ENCODE measurements at regions not wholly inside any gene's neighbourhood (a gene's known extent, or its start where the extent isn't known, plus 50 kb on each side); places are given as distances from the start of the nearest gene placed in this dataset.
A peak's percentile ranks its signal among the peaks of the same experiment; 100 is the strongest.

DNA sequence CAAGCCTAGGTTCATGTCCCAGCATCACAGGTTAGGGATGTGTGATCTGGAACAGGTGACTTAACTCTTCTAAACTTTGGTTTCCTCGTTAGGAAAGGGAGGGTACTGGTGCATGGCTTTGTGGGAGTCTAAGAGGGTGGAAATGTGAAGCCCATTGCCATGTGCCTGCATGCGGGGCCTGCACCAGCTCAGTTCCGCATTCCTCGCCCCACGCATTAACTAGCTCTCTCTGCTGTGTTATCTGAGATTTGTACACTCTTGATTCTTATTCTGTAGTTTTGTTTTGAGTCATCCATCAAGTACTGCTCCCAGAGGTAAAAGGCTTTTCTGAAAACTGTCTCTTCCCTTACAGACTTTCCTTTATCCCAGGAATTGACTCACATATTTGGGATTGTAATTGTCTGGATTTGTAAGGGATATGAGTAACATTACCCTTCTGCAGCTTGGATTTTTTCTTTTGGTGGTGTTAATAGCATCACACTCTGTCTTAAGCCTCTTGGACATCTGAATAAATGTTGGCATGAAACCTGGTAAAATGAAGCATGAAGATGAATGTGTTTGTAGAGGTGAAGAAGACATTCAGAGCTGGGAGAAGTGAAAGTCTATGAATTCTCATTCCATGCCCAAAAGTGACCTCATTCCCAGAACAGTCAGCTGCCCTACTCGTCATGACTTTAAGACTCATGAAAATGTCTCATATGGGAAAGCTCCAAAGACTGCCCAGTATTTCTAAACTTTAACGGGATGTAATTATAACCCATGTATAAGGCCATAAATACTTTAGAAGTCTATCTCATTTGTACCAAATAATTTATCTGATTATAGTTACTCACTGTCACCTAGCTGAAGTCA, 357.3 kb downstream of the FOXA2 start:
- no peak for DNase-seq (ENCODE audit: low read depth in 2 of 2)

DNA sequence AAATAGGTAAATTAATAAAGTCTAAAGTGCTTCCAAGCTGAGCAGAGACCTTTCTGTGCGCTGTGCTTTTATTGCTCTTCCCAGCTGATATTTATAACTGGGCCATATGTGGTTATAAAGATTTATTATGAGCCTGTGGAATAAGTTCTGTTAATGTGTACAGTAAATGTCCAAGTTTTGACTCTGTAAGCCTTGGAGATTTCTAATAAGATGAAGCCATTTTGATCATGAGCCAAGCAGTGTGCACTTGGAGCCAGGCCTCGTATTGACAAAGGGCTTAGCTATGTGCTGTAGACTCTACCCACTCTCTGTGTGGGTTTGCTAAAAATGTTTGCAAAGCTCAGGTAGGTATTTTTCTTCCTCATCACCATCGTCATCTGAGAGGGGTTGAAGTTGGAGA, 361.1 kb downstream of the FOXA2 start:
- DNase-seq (ENCODE audit: low read depth in 2 of 2) = no peak

DNA sequence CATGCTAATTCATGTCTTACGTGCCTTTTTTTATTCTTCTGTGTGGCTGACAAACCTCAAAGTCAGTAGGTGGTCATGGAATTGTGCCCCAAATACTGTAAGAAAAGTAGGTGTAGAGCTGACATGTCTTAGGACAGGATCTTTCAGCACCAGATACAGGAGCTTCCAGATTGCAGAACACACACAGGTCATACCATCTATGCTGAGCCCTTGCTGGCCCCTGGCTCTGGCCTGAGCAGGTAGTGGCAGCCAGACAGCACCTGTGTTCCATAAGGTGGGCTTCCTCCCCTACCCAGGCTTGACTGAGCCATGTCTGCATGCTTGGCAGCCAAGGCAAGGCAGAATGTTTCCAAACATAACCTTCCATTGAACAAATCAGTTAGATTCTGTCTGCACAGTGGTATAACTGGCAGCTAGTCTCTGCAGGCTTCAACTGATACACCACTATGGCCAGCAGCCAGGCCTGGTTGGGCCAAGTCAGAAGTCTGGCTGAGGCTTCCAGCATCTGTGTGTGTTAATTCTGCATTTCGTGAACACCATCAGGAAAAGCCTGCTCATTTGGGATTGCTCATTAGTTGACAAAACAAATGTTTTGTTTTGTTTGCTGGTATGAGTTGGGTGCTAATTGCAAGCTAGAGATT, 366.5 kb downstream of the FOXA2 start:
- no peak for DNase-seq (ENCODE audit: low read depth in 2 of 2)

DNA sequence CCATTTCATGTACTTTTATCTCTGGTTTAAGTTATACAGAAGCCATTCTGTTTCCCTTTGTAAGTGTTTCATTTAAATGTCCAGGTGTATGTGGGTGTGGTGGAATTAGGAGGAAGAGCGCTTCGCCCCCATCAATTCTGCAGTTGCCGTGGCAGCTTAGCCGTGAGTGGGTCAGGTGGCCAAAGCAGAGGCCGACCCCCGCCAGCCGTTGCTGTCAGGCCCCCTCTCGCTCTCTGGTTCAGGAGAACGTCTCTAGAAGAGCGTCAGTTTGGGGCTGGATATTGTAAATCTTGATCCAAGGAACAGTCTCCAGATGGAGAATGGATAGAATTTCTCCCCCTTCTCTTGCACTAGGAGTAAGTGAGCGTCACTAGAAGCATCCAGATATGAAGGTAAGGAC, 367.4 kb downstream of the FOXA2 start:
- no peak for DNase-seq (ENCODE audit: low read depth in 2 of 2)

DNA sequence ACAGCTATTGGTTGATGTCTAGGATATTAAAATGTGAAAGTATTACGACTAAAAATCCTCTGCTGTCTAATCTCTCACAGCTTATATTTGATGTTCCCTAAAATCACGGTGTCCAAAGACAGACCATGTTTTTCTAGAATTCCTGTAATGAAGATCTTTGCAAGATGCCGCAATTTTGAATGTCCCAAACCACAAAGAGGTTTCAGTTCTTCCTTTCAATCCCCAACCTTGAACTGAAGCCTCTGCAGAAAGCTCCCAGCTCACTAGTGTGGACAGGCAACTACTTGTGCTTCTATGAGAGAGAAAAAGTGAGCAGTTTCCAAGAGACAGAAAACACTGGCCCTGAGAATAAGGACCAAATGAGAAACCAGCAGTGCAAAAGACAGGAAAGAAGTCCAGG, 370.1 kb downstream of the FOXA2 start:
- no peak for DNase-seq (ENCODE audit: low read depth in 2 of 2)

DNA sequence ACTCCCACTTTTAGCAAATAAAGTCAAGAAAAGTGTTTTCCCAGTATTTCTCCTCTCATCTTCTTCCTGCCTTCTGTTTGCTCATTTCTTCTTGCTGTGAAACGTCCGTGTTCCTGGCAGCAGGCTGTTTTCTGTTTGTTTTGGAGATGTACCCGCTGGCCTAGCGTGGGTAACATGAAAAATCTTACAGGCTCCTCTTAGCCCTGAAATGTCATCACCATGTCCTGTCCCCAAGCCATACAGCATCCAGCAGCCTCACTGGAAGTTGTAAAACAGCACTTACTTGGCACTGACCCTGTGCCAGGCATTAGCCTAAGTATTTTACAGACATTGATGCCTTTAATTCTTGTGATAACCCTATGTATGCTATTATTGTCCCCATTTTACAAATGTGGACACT, 371.1 kb downstream of the FOXA2 start:
- no peak for DNase-seq (ENCODE audit: low read depth in 2 of 2)

DNA sequence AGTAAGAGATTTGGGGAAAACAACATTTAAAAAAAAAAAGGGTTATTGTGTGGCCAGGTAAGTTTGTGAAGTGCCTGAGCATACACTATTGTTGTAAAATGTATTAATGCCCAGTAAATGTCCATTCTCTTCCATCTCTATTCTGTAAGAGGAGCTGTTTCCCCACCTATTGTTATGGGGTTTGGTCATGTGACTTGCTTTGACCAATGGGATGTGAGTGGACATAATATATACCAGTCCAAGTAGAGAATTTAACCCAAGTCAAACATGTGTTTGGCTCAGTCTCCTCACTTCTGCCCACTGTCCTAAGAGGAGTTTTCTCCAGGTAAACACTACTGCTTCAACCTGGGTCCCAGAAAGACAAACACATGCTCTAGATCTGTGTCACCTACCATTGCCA, 377.1 kb downstream of the FOXA2 start:
- no peak for DNase-seq (ENCODE audit: low read depth in 2 of 2)

DNA sequence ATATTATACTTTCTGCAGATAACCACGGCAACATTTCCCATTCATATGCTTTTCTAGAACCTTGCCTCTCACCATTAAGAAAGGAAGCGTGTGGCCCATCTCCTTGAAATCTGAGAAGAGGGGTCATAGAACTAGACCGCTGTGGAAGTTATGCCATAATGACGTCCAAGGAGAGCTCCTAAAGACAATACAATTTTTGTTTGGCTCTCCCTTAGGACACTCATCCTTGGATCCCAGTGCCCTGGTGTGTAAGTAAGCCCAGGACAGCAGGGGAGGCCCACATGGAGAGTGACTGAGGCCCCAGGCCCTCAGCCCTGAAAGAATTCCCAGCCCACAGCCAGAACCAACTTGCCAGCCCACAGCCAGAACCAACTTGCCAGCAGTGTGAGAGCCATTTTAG, 379.6 kb downstream of the FOXA2 start:
- no peak for DNase-seq (ENCODE audit: low read depth in 2 of 2)

DNA sequence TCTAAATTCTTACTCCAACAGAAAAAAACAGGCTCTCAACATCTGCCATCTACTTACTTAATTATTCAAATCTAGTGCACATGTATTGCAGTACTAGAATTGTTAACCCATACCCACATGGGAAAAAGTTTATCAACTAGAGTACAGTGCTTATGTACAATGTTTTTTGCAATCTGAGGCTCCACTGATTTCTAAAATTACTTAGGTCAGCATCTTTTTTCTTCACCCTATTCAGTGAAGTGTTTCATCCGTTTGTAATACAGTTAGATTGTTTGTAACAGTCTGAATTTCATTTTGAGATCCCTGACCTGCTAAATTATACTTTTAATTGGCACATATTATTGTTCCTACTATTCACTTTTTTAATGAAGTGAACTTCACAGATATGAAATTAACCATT, 402.2 kb downstream of the FOXA2 start:
- no peak for DNase-seq (ENCODE audit: low read depth in 2 of 2)

DNA sequence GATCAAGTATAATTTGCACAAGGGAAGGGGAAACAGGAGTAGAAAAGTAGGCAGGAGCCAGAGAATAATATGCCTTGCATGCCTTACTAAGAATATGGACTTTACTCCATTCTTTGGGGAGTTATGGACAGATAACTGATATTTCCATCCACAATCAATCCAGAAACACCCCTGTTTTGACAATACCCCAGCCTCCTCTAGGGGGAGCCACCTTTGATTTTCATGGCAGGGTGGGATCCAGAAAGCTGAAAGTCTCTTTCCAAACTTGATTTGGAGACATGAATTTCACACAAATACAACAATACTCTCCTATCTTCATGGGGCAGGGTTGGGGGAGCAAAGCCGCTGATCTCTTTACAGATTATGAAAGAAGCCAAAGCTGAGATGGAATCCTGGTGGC, 404.1 kb downstream of the FOXA2 start:
- DNase-seq (ENCODE audit: low read depth in 2 of 2) = no peak

DNA sequence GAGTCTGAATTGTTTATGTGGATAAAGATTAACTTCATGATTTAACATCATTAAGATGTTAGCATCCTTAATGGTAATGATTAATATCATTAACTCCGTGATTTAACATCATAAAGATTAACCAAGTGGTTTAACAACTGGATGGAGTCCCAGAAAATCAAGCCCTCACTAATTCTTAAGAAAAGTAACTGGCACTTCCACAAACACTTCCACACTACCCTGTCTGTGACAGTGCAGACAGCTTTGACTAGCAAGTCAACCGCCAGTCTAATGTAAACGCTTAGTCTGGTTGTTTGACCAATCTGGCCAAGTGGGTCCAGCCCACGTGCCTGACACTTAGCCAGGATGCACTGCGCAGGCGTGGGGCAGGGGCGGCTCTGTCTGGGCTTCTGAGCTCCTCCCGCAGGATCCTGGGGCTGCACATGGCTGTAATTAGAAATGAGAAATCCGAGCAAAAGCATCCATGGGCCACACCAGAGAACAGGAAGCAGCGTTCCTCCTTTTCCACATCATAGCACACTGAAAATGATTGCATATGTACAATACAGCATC, 424.2 kb downstream of the FOXA2 start:
- no peak for DNase-seq (ENCODE audit: low read depth in 2 of 2)

DNA sequence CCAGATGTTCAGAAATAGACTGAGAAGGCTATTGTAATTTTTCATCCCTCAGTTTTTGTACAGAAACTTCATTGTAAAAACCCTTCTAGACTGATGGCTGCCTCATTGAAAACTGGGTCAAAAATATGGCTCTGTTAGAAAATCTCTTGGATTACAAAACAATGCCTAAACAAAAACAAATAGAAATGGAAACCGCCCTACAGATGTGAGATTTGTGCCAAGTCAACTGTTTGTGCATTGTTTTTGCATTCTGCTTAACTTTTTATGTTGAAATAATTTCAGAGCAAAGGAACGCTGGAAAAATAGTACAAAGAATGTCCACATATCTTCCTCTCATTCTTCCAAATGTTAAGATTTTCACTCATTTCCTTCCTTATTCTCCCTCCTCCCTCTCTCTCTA, 425.1 kb downstream of the FOXA2 start:
- no peak for DNase-seq (ENCODE audit: low read depth in 2 of 2)

DNA sequence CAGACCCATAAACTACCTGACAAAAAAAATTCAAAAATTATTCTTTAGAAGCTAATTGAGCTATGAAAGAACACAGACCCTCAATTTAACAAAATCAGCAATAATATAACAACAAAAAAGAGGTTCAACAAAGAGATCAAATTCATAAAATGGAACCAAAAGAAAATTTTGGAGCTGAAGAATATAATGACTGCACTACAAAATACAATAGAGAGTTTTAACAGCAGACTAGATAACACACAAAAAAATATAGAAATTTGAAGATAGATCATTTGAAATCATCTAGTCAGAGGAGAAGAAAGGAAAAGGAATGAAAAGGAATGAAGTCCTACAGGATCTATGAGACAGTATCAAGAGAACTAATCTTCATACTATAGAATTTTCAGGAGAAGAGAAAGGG, 422.1 kb downstream of the PAX1 start:
- DNase-seq (ENCODE audit: low read depth in 2 of 2) = no peak

DNA sequence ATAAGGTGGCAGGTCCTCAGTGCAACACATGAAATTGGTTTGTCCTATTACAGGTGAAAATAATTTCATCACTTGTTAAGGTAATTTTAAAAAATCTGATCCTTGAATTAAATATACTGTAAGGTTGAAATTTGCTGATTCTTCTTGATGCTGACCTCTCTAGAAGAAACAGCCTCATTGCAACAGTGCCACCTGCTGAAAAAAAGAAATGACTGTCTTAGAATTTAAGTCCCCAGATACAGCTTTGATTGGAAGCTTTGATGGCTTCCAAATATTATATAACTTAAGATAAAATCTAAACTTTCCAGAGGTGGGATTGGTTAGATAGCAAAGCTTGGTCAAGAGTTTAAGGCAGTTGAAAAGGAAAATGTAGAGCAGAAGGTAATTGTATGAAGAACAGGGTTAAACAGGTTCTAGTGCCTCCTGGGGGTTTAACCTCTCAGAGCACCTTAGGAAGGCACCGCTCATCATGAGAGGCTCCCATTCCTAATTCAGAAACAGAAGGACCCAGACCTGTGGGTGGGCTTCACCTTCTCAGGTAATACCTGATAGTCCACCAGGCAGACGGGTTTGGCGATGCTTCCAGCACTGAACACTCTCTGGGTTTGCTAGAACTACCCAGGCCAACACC, 401.0 kb downstream of the PAX1 start:
- DNase-seq (ENCODE audit: low read depth in 2 of 2) = peak; percentile 13 to 23

DNA sequence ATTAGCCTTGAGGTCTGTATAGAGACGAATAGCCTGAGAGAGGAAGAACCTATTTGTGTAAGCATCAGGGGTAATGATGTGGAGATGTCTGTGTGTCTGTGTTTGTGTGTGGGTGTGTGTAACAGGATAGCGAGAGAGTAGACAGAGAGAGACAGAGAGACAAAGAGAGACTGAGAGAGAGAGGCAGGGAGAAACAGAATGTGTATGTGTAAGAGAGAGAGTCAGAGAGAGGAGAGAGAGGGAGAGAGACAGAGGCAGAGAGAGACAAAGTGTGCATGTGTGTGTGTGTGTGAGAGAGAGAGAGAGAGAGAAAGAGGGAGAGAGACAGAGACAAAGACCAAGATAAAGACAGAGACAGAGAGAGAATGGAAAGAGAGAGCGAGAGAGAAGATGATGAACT, 396.1 kb downstream of the PAX1 start:
- DNase-seq (ENCODE audit: low read depth in 2 of 2) = no peak

DNA sequence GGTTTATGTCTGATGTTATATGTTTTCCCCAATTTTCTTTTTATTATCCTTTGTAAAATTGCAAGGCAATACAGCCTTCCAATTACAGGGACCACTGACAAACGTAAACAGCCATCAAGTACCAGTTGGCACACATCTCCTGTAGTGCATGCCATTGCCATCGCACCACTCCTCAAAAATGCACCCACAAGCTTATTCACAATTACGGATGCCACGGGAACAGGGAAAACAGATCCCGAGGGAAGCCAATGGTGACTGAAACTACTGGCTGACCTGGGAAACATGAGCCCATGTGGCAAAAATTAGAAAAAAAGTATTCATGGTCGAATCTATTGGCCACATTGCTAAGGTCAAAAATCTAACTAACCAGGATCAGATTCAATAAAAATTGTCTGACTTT, 395.2 kb downstream of the PAX1 start:
- no peak for DNase-seq (ENCODE audit: low read depth in 2 of 2)

DNA sequence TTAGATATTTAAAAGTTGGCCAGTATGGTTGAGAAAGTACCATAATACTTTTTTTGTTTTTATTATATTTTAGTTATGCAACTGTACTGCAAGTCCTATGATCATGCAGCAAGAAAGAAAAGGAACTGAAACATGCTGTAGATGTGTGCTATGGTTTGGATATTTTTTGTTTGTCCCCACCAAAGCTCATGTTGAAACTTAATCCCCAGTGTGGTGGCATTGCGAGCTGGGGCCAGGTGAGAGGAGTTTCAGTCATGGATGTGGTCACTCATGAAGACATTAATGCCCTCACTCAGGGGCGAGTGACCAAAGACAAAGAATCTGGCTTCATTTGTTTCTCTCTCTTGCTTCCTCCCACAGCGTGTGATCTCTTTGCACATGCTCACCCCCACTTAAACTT, 393.9 kb downstream of the PAX1 start:
- no peak for DNase-seq (ENCODE audit: low read depth in 2 of 2)

DNA sequence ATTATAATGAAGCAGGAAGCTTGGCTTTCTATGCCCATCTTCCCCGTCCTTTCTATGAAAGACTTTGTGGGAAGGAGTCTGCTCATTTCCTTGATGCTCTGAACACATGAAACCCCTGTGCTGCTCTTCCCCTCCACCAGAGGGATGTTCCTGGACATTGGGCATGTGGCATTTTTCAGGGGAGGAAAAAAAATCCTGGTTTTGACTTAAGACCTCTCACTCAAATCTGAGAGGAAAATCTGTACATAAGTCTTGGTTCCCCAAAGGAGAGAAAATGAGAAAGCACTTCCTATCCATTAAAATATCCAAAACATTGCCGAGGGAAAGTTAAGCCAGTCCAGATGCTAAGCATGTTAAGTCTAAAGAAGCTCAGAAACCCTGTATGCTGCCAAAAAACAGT, 393.0 kb downstream of the PAX1 start:
- no peak for DNase-seq (ENCODE audit: low read depth in 2 of 2)

DNA sequence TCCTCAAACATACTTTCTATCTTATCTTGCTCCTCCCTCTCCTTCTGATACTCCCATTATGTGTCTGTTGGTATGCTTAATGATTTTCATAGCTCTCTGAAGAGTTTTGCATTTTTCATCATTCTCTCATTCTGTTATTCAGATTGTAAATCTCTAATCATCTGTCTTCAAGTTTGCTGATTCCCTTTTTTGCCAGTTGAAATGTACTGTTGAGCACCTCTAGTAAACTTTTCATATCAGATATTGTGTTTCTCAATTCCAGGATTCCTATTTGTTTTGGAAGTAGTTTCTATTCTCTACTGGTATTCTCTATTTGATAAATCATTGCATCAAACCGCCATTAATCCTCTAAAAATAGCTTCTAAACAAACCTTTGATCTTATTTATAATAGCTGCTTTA, 387.7 kb downstream of the PAX1 start:
- DNase-seq (ENCODE audit: low read depth in 2 of 2) = no peak

DNA sequence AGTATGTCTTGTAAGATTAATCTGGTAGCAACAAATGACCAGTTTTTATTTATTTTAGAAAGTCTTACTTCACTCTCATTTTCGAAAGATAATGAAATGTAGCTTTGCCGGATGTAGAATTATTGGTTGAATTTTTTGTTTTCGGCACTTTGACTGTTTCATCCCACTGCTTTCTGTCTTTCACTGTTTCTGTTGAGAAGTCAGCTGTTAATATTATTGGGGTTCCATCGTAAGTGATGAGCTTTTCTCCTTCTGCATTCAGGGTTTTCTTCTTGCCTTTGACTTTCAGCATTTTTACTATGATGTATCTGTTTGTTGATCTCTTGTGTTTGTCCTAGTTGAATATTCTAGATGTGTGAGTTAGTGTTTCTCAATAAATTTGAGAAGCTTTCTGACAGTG, 383.4 kb downstream of the PAX1 start:
- DNase-seq (ENCODE audit: low read depth in 2 of 2) = no peak

DNA sequence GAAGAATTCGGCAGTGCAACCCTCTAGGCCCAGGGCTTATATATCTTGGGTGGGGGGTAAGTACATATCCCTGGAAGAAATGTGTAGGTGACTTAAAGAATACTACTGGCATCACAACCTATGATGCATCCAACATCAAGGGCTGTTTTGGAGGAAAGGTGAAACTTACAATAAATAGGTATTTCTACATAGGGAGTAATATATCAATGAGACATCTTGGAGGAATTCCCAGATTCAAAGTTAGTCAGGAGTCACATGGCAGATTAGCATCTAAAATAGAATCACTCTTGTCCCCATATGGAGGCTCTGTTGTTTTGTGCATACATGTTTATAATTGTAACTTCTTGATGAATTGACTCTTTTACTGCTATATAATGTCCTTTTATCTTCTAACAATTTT, 375.5 kb downstream of the PAX1 start:
- DNase-seq (ENCODE audit: low read depth in 2 of 2) = peak in 1 of 2 experiments; percentile 33

DNA sequence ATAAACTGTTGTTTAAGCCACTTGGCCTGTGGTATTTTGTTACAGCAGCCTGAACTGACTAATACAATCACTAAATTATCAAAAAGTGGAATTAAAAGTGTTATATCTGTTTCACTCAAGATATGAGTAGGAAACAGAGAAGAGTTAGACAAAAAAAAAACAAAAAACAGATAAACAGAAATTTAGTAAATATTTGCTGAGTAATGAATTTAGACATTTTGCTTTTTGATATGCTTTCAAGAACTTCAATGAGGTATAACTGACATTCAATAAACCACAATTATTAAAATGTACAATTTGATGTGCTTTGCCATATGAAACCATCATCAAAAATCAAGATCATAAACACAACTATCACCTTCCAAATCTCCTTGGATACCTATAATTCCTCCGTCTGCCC, 369.2 kb downstream of the PAX1 start:
- DNase-seq (ENCODE audit: low read depth in 2 of 2) = no peak

DNA sequence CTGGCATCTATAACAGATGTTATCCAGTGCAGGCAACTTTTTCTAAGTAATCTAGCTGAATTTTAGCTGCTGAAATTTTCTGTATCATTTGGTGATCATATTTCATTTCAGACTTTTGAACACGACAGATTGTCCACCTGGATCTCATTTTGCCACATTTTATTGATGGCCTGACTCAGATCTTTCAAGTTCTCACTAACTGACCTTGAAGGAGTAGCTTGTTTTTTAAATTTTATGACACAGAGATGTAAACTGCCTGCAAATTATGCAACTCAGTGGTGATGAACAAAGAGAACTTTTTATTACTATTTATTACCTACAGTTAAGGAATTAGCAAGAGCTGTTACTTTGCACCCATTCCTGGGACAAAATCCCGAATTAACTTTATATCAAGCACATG, 366.4 kb downstream of the PAX1 start:
- peak in 1 of 2 experiments; percentile 42 for DNase-seq (ENCODE audit: low read depth in 2 of 2)
